BLaER1 treated with 17β-estradiol and CSF1 and Interleukin-3, amounts not matched to agents 10 nM and 100 nM (cell line): ENCODE measurements at regions not wholly inside any gene's neighbourhood (a gene's known extent, or its start where the extent isn't known, plus 50 kb on each side); places are given as distances from the start of the nearest gene placed in this dataset.
"Not testable (repeated sequence)": the region's sequence is repeated elsewhere in the genome, so short reads cannot be mapped to it uniquely, and the experiment has no call there.

ENCODE experiments used
- H3K27ac ChIP-seq, 11 experiments: shearing (Covaris generic); formaldehyde crosslinking; 2 replicates each; pipeline ENCODE4 v1.8.1; 2022
- H3K27me3 ChIP-seq, 11 experiments: shearing (Covaris generic); formaldehyde crosslinking; 2 replicates each; pipeline ENCODE4 v1.8.1; 2022
- H3K36me3 ChIP-seq, 11 experiments: shearing (Covaris generic); formaldehyde crosslinking; 2 replicates each; pipeline ENCODE4 v1.8.1; 2022
- H3K4me1 ChIP-seq, 10 experiments: shearing (Covaris generic); formaldehyde crosslinking; 2 replicates each; pipeline ENCODE4 v1.8.1; 2022
- H3K4me2 ChIP-seq, 11 experiments: shearing (Covaris generic); formaldehyde crosslinking; 2 replicates each; pipeline ENCODE4 v1.8.1; 2022
- H3K4me3 ChIP-seq, 10 experiments: shearing (Covaris generic); formaldehyde crosslinking; 2 replicates each; pipeline ENCODE4 v1.8.1; 2022
- H3K9ac ChIP-seq, 11 experiments: shearing (Covaris generic); formaldehyde crosslinking; 2 replicates each; pipeline ENCODE4 v1.8.1; 2022
- H3K9me3 ChIP-seq, 11 experiments: shearing (Covaris generic); formaldehyde crosslinking; replicated peaks in 1 of 11; 2 replicates each; pipeline ENCODE4 v1.8.1; 2022
- H4K20me1 ChIP-seq, 11 experiments: shearing (Covaris generic); formaldehyde crosslinking; 2 replicates each; pipeline ENCODE4 v1.8.1; 2022
- Cebpa-rat ChIP-seq, 11 experiments: shearing (Covaris generic); IDR thresholded peaks; 2 replicates each; pipeline ENCODE4 v1.8.1; 2022

DNA sequence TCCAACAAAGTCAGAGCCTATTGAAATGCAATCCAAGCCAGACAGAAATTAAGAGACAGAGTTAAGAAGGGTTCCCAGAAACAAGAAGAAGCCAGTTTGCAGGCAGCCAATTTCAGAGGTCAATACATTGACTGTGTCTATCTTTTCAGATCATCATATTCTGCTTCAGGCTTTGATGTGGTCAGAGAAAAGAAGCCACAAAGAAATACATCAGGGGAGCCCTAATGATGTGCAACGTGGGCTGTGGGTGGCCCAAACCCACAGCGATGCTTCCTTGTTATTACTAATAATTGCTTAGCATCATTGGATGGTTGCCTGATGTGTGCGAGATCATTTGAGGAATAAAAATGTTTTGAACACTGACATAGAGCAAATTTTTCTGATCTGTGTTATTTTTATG, 99.0 kb upstream of the DUSP21 start:
- no peak overlapping the region for H3K4me3 ChIP-seq
- no peaks in the 10 kb centered on the region for H3K27me3 ChIP-seq
- no peaks in the 10 kb centered on the region for H3K36me3 ChIP-seq
- no peak overlapping the region for H3K9ac ChIP-seq
- H3K4me1 ChIP-seq, result peaks cover 0 to 14% (median 0%) of the 10 kb centered on the region in 10 experiments; a peak in 6 of 20 replicates
- H4K20me1 ChIP-seq, result no peaks in the 10 kb centered on the region
- H3K9me3 ChIP-seq, result no peaks in the 10 kb centered on the region
- no peak overlapping the region for H3K4me2 ChIP-seq
- no peak overlapping the region for H3K27ac ChIP-seq
- no peak for TF ChIP-seq Cebpa-rat (IDR thresholded peaks at IDR 0.05)

DNA sequence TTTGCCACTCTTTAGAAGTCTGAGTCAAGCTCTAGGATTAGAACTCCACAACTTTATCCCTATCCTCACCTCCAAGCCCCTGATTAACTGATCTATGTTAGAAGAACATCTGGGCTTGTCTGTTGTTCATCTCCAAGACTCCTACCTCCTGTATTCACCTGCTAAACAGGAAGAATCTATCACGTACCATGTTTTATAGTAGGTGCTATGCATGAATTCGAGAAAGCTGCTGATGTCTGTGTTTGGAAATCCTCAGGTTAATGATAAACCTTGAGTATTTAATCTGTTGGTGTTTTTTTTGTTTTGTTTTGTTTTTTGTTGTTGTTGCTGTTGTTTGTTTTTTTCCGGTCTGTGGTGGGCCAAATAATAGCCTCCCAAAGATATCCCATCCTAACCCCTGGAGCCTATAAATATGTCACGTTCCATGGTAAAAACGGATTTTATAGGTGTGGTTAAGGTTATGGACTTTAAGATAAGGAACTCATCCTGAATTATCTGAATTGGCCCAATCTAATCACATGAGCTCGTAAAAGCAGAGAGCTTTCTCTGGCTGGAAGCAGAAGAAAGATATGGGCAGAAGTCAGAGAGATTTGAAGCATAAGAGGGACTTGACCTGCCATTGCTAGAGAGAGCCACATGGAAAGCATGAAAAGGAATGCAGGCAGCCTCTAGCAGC, 101.2 kb upstream of the DUSP21 start:
- Histone ChIP-seq H3K4me1 (peaks cover 0 to 7% (median 0%) of the 10 kb centered on the region in 10 experiments; a peak in 6 of 20 replicates), H3K9me3 (0 out of 22 replicates have a peak, but pooled peaks cover 0 to 3% (median 0%) of the 10 kb centered on the region in 11 experiments), H3K36me3 (no peaks in the 10 kb centered on the region), H4K20me1 (no peaks in the 10 kb centered on the region), H3K4me3 (no peak overlapping the region), H3K27me3 (no peaks in the 10 kb centered on the region), H3K9ac (no peak overlapping the region), H3K27ac (no peak overlapping the region), H3K4me2 (no peak overlapping the region)
- TF ChIP-seq Cebpa-rat (IDR thresholded peaks at IDR 0.05), result no peak

DNA sequence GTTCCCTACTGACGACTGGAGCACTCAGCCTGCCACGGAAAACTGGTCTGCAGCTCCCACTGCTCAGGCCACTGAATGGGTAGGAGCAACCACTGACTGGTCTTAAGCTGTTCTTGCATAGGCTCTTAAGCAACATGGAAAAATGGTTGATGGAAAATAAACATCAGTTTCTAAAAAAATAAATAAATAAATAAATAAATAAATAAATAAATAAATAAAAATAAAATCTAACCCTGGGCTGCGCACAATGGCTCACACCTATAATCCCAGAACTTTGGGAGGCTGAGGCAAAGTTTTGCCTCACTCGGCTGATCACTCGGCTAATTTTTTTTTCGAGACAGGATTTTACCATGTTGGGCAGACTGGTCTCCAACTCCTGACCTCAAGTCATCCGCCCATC, 102.0 kb upstream of the DUSP21 start:
- H3K4me2 ChIP-seq, H3K4me3 ChIP-seq, H3K9ac ChIP-seq, H3K27me3 ChIP-seq, H3K27ac ChIP-seq, H4K20me1 ChIP-seq, H3K4me1 ChIP-seq, H3K36me3 ChIP-seq, H3K9me3 ChIP-seq: not testable (repeated sequence)

DNA sequence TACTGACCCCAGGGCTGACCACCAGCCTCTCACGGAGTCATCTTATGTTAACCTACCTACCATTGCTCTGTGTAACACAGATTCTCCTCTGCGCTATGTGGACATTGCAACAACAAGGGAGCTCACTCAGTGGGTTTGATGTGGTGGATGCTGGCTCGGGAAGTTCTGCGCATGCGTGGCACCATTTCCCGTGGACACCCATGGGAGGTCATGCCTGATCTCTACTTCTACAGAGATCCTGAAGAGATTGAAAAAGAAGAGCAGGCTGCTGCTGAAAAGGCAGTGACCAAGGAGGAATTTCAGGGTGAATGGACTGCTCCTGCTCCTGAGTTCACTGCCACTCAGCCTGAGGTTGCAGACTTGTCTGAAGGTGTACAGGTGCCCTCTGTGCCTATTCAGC, 102.4 kb upstream of the DUSP21 start:
- not testable (repeated sequence) for H3K36me3 ChIP-seq, H3K4me2 ChIP-seq, H3K27ac ChIP-seq, H3K9me3 ChIP-seq, H3K4me1 ChIP-seq, H4K20me1 ChIP-seq, H3K4me3 ChIP-seq, H3K9ac ChIP-seq, H3K27me3 ChIP-seq

DNA sequence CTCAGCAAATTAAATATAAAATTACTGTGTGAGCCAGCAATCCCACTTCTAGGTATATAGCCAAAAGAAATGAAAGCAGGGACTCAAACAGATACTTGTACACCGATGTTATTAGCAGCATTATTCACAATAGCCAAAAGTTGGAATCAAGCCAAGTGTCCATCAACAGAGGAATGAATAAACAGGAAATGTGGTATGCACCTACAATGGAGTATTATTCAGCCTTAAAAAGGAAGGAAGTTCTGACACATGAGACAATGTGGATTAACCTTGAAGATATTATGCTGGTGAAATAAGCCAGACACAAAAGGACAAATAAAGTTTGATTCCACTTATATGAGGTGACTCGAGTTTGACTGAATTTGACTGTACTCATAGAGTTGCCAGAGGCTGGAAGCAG, 108.3 kb upstream of the DUSP21 start:
- no peak for TF ChIP-seq Cebpa-rat (IDR thresholded peaks at IDR 0.05)
- Histone ChIP-seq H3K4me2 (no peak overlapping the region), H3K4me1 (no peaks in the 10 kb centered on the region), H3K9ac (no peak overlapping the region), H3K9me3 (peaks cover 0 to 12% (median 4%) of the 10 kb centered on the region in 11 experiments; a peak in 5 of 22 replicates), H3K27ac (no peak overlapping the region), H3K36me3 (no peaks in the 10 kb centered on the region), H3K4me3 (no peak overlapping the region), H3K27me3 (no peaks in the 10 kb centered on the region), H4K20me1 (no peaks in the 10 kb centered on the region)

DNA sequence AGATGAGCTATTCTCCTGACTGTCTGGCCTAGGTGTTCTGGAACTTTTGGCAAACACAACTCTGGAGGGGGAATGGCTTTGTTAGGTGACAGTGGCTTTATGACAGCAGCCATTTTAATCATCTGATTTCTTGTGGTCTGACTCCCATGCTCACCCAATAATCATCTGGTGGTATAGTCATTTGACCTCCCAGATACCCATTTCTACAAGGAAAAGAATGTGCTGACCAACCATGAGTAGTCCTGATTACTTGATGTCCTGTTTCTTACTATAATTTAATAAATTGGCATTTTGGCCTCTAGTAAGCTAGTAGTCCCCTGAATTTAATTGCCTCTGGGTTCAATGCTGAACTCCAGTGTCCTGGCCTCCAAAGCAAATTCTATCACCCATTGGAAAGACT, 109.9 kb upstream of the DUSP21 start:
- Histone ChIP-seq H3K9ac (no peak overlapping the region), H3K4me2 (no peak overlapping the region), H3K27me3 (no peaks in the 10 kb centered on the region), H3K27ac (no peak overlapping the region), H4K20me1 (no peaks in the 10 kb centered on the region), H3K9me3 (peaks cover 0 to 12% (median 4%) of the 10 kb centered on the region in 11 experiments; a peak in 5 of 22 replicates), H3K4me1 (no peaks in the 10 kb centered on the region), H3K4me3 (no peak overlapping the region), H3K36me3 (no peaks in the 10 kb centered on the region)
- TF ChIP-seq Cebpa-rat (IDR thresholded peaks at IDR 0.05), result no peak

DNA sequence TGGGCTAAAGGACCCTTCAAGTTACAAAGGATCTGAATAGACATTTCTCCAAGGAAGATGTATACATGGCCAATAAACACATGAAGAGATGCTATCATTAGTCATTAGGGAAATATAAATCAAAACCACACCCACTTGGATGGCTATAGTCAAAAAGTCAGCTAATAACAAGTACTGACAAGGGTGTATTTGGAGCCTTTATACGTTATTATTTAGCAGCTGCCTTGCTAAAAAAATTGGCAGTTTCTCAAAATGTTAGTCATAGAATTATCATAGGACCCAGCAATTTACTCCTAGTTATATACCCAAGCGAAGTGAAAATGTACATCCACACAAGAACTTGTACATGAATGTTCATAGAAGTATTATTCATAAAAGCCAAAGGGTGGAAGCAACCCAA, 112.7 kb upstream of the DUSP21 start:
- no peaks in the 10 kb centered on the region for H3K4me1 ChIP-seq
- TF ChIP-seq Cebpa-rat (IDR thresholded peaks at IDR 0.05), result no peak
- H4K20me1 ChIP-seq, result no peaks in the 10 kb centered on the region
- H3K27me3 ChIP-seq, result no peaks in the 10 kb centered on the region
- no peaks in the 10 kb centered on the region for H3K36me3 ChIP-seq
- no peak overlapping the region for H3K9ac ChIP-seq
- H3K9me3 ChIP-seq, result peaks cover 0 to 12% (median 4%) of the 10 kb centered on the region in 11 experiments; a peak in 5 of 22 replicates
- H3K4me3 ChIP-seq, result no peak overlapping the region
- H3K4me2 ChIP-seq, result no peak overlapping the region
- no peak overlapping the region for H3K27ac ChIP-seq

DNA sequence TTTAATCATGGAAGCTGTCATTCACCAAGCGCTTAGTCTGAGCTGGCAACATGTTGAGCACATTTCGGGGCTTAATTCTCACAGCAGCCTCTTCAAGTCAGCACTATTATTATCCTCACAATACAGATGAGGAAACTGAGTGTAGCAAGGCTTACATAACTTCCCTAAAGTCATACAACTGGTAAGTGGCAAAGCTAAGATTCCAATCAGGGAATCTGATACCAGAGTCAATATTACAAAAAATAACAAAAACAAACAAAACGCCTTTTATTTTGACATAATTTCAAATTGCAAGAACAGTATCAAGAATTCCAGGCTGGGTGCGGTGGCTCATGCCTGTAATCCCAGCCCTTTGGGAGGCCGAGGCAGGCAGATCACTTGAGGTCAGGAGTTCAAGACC, 120.4 kb upstream of the DUSP21 start:
- no peak overlapping the region for H3K4me2 ChIP-seq
- no peaks in the 10 kb centered on the region for H3K36me3 ChIP-seq
- no peaks in the 10 kb centered on the region for H3K4me1 ChIP-seq
- H4K20me1 ChIP-seq, result no peaks in the 10 kb centered on the region
- no peak for TF ChIP-seq Cebpa-rat (IDR thresholded peaks at IDR 0.05)
- H3K27ac ChIP-seq, result no peak overlapping the region
- H3K4me3 ChIP-seq, result no peak overlapping the region
- no peaks in the 10 kb centered on the region for H3K9me3 ChIP-seq
- no peaks in the 10 kb centered on the region for H3K27me3 ChIP-seq
- H3K9ac ChIP-seq, result no peak overlapping the region

DNA sequence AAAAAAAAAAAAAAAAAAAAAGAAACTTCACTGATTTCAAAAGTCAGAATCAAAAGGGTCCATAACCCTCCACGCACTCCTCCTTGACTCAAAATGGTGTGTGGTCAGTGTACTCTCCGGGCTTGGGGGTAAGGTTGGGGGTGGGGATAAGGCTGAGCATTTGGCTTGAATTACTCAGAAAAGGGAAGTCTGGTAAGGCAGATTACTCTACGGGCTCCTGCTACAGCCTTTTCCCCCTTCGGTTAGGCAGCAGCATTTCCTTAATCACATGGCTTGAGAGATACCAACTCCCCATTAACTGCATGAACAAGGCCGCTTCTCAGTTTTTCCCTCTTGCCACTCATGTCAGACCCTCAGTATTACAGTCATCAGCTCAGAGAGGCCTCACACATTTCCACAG, 135.4 kb upstream of the DUSP21 start:
- Histone ChIP-seq H3K27ac (no peak overlapping the region), H3K4me2 (no peak overlapping the region), H3K9me3 (no peaks in the 10 kb centered on the region), H3K36me3 (no peaks in the 10 kb centered on the region), H3K9ac (no peak overlapping the region), H3K27me3 (no peaks in the 10 kb centered on the region), H3K4me3 (no peak overlapping the region), H3K4me1 (no peaks in the 10 kb centered on the region), H4K20me1 (no peaks in the 10 kb centered on the region)
- no peak for TF ChIP-seq Cebpa-rat (IDR thresholded peaks at IDR 0.05)

DNA sequence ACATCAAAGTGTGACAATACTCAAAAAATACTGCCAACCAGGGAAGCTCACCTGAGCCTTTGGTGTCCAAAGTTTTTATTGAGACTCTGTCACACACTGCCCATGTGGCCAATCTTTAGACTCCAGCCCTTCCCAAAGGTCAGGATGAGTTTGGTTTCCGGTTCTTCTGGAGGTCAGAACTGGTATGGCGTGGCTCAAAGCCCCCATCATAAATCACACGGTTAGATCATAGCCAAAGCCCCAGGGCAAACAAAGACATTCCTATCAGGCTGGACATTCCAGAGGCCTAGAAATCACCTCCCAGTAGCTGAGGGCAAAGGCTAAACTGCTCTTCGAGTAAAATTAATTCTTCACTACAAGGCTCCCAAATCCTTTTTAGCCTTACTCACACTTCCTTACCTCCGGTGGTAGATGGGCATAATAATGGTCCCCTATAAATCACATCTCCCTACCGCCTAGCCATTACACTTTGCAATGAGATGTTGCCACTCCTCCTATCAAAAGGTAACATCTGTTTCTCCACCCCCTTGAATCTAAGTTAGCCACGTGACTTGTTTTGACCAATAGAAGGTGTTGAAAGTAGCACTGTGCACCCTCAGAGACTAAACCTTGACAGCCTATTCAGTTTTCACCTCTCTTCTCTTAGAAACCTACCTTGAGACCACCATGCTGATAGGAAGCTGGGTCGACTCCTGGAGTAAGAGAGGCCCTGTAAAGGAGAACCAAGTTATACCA, 137.8 kb upstream of the DUSP21 start:
- TF ChIP-seq Cebpa-rat (IDR thresholded peaks at IDR 0.05), result no peak
- H3K9me3 ChIP-seq, result no peaks in the 10 kb centered on the region
- no peak overlapping the region for H3K4me2 ChIP-seq
- H3K4me3 ChIP-seq, result no peak overlapping the region
- no peak overlapping the region for H3K9ac ChIP-seq
- H3K36me3 ChIP-seq, result no peaks in the 10 kb centered on the region
- no peak overlapping the region for H3K27ac ChIP-seq
- H4K20me1 ChIP-seq, result no peaks in the 10 kb centered on the region
- no peaks in the 10 kb centered on the region for H3K4me1 ChIP-seq
- no peaks in the 10 kb centered on the region for H3K27me3 ChIP-seq
